Lung (tissue), 11 donors: ENCODE measurements at regions not wholly inside any gene's neighbourhood (a gene's known extent, or its start where the extent isn't known, plus 50 kb on each side); places are given as distances from the start of the nearest gene placed in this dataset.

Source experiments
- ATAC-seq: fragments of 200-7000 bp; cut with Tn5 transposase; one replicate; pipeline ENCODE4 v1.9.1; 2020; ENCODE audit warnings: moderate number of reproducible peaks; ENCODE audit not compliant: insufficient read depth, low FRiP score
- DNase-seq, 3 donors: peaks; one replicate each; pipeline ENCODE4 v3.0.0-alpha.2; 2013 to 2017
- H3K27ac ChIP-seq, 2 donors: one replicate each; pipeline ENCODE4 v1.5.1; 2013; ENCODE audit warnings: mild to moderate bottlenecking in 2 of 2, moderate library complexity in 2 of 2, control low read depth in 1 of 2, inconsistent platforms in 1 of 2, low read depth in 1 of 2, low read length in 1 of 2
- H3K27me3 ChIP-seq, 3 donors: one replicate each; pipeline ENCODE4 v1.5.1; 2013; ENCODE audit warnings: low read length in 2 of 3; ENCODE audit not compliant: control insufficient read depth in 3 of 3, insufficient read depth in 3 of 3
- H3K36me3 ChIP-seq, 4 donors: one replicate each; pipeline ENCODE4 v1.5.1; 2013; ENCODE audit warnings: low read length in 4 of 4, mild to moderate bottlenecking in 1 of 4, moderate library complexity in 1 of 4; ENCODE audit not compliant: control insufficient read depth in 4 of 4, insufficient read depth in 4 of 4
- H3K4me1 ChIP-seq, 5 donors: one replicate each; pipeline ENCODE4 v1.5.1; 2013; ENCODE audit warnings: low read length in 5 of 5, mild to moderate bottlenecking in 2 of 5, moderate library complexity in 1 of 5; ENCODE audit not compliant: control insufficient read depth in 5 of 5, insufficient read depth in 5 of 5
- H3K4me3 ChIP-seq: one replicate; pipeline ENCODE4 v1.5.1; 2013; ENCODE audit warnings: mild to moderate bottlenecking, control low read depth, moderate library complexity
- H3K9ac ChIP-seq, 2 donors: one replicate each; pipeline ENCODE4 v1.5.1; 2013; ENCODE audit warnings: low read length in 2 of 2, control low read depth in 1 of 2; ENCODE audit not compliant: insufficient read depth in 1 of 2
- H3K9me3 ChIP-seq, 4 donors: one replicate each; pipeline ENCODE4 v1.5.1; 2013; ENCODE audit warnings: low read length in 3 of 4, mild to moderate bottlenecking in 1 of 4, moderate library complexity in 1 of 4; ENCODE audit not compliant: control insufficient read depth in 4 of 4, insufficient read depth in 3 of 4
- CTCF ChIP-seq: IDR thresholded peaks from 2 replicates; pipeline ENCODE4 v1.5.1; 2012; ENCODE audit warnings: mild to moderate bottlenecking; ENCODE audit errors: control extremely low read depth, extremely low read depth
- WGBS, 2 donors: extraction: QIAGEN DNeasy Blood & Tissue Kit; methylation state at CpG; one replicate each; pipeline ENCODE4 v1.1.7; 2013; 5-methylcytosine and 5-hydroxymethylcytosine counted together
- donor health status: control.
- donor health status: control.
- donor health status: Bipolar disorder and iron deficiency.
- donor health status: healthy.
- donor health status: DM: yes; HTN: yes; CAD: no.

GRCh38 chr1:213714645-213715044 lies 273.1 kb upstream of the PROX1 start:
- ATAC-seq (no peak), DNase-seq (no peak)
- H3K27ac ChIP-seq = no peak overlapping the region
- no peak overlapping the region for H3K9ac ChIP-seq
- peaks cover 0 to 2% (median 0%) of the 10 kb centered on the region in 4 donors for H3K9me3 ChIP-seq
- WGBS, 2 donors = 48 to 50% methylated on average over 4 of the region's 4 CpGs
- no peak for TF ChIP-seq CTCF
- no peak overlapping the region for H3K4me3 ChIP-seq
- no peaks in the 10 kb centered on the region for H3K36me3 ChIP-seq
- H3K27me3 ChIP-seq = no peaks in the 10 kb centered on the region
- H3K4me1 ChIP-seq = no peaks in the 10 kb centered on the region

DNA sequence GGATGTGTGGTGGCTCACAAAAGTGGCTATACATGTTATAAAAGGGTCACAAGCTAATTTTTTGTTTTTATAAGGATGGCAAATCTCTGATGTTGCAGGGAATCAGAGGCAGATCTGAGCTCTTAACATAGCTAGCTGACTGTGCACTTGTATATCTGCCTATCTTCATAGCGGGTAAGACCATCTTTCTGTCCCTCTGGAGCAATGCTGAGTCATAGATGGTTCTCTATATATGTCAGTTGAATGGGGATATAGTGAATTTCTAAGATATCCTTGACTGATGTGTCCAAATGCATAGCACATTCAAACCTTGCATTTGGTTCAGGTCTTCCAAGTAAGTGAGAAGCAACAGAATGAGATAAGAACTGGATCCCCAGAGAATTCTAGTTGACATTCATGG lies 272.6 kb upstream of the PROX1 start:
- ATAC-seq (no peak), DNase-seq (no peak)
- Histone ChIP-seq H3K27ac (no peak overlapping the region), H3K9me3 (peaks cover 0 to 2% (median 0%) of the 10 kb centered on the region in 4 donors), H3K4me3 (no peak overlapping the region), H3K4me1 (no peaks in the 10 kb centered on the region), H3K9ac (no peak overlapping the region), H3K36me3 (no peaks in the 10 kb centered on the region), H3K27me3 (no peaks in the 10 kb centered on the region)
- WGBS, 2 donors = 95 to 100% methylated on average over 1 of the region's 1 CpG
- TF ChIP-seq CTCF = no peak

GRCh38 chr1:213719462-213719861 lies 268.3 kb upstream of the PROX1 start:
- Histone ChIP-seq H3K36me3 (no peaks in the 10 kb centered on the region), H3K4me1 (peaks cover 0 to under 1% (median 0%) of the 10 kb centered on the region in 5 donors)
- WGBS, 2 donors = 55 to 58% methylated on average over 5 of the region's 5 CpGs

More at GRCh38 chr1:213719462-213719861, 268.3 kb upstream of the PROX1 start:
- ATAC-seq = no peak
- Histone ChIP-seq H3K27ac (no peak overlapping the region), H3K9ac (no peak overlapping the region), H3K27me3 (no peaks in the 10 kb centered on the region), H3K9me3 (peaks cover 0 to 2% (median 0%) of the 10 kb centered on the region in 4 donors), H3K4me3 (no peak overlapping the region)
- TF ChIP-seq CTCF = no peak
- DNase-seq = no peak
